HG03469 (cell line): ENCODE measurements at regions not wholly inside any gene's neighbourhood (a gene's known extent, or its start where the extent isn't known, plus 50 kb on each side); places are given as distances from the start of the nearest gene placed in this dataset.
"Not testable (repeated sequence)": the region's sequence is repeated elsewhere in the genome, so short reads cannot be mapped to it uniquely, and the experiment has no call there.

Experiments used
- ATAC-seq: cut with Tn5 transposase; IDR thresholded peaks from one replicate; pipeline ENCODE4 v1.9.1; 2021; ENCODE audit warnings: mild to moderate bottlenecking, moderate library complexity, moderate number of reproducible peaks; ENCODE audit not compliant: unreplicated experiment

- no peak for ATAC-seq
Observed at GRCh38 chr1:188652678-188653077, 1823.9 kb downstream of the PLA2G4A start.

GRCh38 chr1:188655966-188656365, 1821.7 kb downstream of the BRINP3 start:
- ATAC-seq: not testable (repeated sequence)

DNA sequence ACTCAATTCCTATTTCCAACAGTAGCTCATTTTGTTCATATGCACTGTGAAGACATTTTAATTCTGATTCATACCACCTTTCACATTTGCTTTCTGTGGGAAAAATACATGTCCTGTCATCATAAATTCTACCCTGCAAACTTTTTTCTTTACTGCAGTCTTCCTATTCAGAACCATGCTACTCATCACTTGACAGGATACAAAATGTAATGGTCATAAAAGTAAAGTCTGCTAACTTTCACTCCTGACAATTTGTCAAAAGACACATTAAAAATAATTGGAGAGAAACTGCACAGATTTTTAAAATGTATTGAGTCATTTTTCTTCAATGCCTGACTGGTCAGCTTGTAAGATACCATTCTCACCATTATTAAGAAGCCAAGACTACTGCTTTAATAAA, 1817.1 kb downstream of the BRINP3 start:
- ATAC-seq: no peak

DNA sequence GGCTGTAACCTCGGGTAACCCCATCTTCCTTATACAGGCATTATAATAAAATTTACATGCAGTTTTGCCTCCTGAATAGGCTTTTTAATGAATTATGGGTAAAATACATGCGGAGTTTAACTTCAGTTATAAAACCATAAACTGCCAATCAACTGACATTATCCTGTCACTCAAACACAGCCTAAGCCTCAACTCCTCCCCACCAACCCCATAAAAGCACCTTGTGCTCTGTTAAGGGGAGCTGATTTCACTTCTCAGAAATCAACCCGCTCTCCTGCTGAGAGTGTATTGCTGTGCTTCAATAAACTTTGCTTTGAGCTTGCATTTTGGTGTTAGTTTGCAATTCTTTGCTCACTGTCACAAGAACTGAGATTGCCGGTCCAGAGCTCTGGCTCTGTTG, 1812.2 kb downstream of the BRINP3 start:
- ATAC-seq: no peak

DNA sequence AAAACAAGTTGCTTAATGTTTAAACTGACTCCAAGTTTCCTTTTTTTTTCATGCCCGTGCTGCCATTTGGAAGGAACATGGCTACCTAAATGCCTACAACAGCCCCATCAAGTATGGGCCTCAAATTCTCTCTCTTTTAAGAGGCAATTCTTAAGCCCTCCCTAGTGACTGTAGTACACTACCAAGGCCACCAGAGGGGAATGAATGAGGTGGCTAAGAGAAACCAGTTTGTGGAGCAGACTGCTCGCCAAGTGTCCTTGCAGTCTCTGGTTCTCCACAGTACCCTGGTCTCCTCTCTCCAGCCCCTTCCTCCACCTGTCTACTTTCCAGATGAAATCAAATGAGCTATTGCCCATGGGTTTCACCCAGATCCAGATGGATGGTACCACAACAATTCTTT, 1809.6 kb downstream of the BRINP3 start:
- ATAC-seq: no peak

- no peak for ATAC-seq
Observed at GRCh38 chr1:188669728-188670382, 1807.8 kb downstream of the BRINP3 start.

DNA sequence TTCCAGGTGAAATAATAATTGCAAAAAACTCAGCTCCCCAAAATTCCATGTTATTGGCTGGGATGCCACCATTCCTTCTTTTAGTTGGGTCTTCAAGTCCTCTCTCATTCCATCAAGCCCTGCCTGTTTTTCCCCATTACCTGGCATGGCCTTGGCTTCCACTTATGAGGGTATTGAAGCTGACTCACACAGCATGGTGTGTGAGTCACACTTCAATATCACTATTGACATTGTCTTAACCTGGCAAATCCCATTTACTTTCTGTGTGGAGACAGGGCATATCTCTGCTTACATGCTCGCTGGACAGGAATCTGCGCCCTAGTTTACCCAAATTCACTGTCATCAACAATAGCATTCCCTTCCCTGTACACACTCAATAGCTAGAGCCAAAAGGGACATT, 1806.8 kb downstream of the BRINP3 start:
- no peak for ATAC-seq

- ATAC-seq: no peak
Observed at GRCh38 chr1:188672153-188672552, 1805.5 kb downstream of the BRINP3 start.

DNA sequence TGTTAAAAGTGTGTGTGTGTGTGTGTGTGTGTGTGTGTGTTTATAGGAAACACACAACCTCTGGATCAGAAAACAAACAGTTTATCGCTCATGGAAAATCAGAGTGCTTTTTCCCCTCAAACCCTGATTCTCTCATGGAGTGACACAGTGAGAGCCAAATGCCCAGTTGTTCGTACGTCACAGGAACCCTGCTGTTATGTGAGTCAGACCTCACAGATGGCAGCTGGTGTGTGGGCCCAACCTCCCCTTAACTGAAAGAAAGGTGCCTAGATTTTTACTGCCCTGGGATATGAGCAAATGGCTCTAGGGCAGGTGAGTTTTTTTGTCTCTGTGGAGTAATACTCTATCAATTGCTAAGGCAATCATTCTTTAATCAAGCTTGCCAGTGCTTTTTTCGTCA, 1788.1 kb downstream of the BRINP3 start:
- ATAC-seq: no peak

GRCh38 chr1:188700116-188700515, 1777.5 kb downstream of the BRINP3 start:
- ATAC-seq: no peak

GRCh38 chr1:188706742-188707141, 1770.9 kb downstream of the BRINP3 start:
- ATAC-seq: no peak

DNA sequence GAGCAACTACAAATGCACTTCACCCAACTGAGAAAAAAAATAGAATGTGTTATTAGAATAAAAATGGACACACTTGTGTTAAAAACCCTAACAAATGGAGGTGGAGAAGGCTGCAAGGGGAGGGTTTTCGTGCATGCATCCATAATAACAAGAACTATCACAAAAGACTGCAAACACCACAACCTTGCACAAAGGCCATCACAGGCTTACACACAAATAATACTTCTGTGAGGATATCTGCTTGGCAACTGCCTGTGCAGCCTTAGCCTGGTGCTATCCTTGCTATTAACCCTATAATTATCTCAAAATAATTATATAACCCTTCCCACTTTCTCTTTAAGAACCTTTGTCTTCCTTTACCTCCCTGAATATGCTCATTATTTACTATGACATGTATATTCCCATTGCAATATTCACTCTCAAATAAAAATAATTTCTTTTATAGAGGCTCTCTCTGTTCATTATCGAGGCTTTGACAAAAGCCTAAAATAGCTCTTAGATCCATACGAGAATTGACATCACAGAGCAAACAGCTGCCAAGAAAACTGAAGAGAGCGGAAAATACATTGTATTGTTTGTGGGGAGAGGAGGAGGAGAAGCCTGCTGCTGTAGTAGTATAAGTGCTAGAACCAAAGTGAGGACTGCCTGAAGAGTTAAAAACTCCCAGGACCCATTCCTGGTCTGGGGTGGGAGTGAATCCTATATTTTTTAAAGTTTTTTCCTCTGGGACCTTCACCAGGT, 1768.7 kb downstream of the BRINP3 start:
- ATAC-seq: no peak

- no peak for ATAC-seq
Observed at GRCh38 chr1:188715566-188715965, 1762.1 kb downstream of the BRINP3 start.

DNA sequence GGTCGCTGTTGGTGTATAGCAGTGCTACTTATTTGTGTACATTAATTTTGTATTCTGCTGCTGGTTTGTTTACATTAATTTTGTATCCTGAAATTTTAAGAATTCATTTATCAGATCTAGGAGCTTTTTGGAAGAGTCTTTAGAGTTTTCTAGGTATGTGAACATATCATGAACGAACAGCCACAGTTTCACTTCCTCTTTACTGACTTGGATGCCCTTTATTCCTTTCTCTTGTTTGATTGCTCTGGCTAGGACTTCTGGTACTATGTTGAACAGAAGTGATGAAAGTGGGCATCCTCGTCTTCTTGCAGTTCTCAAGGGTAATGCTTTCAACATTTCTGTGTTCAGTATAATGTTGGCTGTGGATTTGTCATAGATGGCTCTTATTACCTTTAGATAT, 1757.9 kb downstream of the BRINP3 start:
- no peak for ATAC-seq

- no peak for ATAC-seq
Observed at GRCh38 chr1:188723332-188724020, 1754.2 kb downstream of the BRINP3 start.

- no peak for ATAC-seq
Observed at GRCh38 chr1:188729039-188729438, 1748.6 kb downstream of the BRINP3 start.

DNA sequence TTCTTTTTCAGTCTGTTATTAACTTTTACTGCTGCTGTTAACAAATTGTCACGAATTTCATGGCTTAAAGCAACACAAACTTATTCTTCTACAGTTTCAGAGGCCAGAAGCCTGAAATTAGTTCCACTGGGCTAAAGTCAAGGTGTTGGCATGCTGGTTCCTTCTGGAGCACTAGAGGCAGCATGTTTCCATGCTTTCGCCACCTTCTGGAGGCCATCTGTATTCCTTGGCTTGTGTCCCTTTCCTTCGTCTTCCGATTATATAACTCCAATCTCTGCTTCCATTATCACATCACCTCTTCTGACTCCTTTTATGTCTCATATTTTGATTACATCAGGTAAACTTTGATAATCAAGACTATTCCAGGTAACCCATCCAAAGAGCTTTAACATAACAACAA, 1742.1 kb downstream of the BRINP3 start:
- no peak for ATAC-seq

DNA sequence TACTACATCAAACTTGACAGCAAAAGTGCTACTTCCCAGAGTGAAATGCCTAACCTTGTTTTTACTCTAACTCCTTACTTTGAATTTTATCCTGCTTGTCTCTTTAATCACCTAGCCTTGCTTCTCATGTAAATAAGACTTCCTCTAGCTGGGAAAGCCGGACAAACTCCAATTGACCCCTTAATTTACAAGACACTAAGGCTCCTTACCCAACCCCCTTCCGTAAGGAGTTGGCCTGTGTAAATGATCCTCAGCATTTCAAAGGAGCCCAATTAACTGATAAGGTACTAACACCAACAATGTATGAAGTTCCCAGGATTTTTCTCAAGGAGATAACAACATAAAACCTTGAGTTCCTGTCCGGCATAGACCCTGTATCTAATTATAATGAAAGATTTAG, 1728.4 kb downstream of the BRINP3 start:
- ATAC-seq: not testable (repeated sequence)

- not testable (repeated sequence) for ATAC-seq
Observed at GRCh38 chr1:188752027-188752426, 1725.6 kb downstream of the BRINP3 start.

DNA sequence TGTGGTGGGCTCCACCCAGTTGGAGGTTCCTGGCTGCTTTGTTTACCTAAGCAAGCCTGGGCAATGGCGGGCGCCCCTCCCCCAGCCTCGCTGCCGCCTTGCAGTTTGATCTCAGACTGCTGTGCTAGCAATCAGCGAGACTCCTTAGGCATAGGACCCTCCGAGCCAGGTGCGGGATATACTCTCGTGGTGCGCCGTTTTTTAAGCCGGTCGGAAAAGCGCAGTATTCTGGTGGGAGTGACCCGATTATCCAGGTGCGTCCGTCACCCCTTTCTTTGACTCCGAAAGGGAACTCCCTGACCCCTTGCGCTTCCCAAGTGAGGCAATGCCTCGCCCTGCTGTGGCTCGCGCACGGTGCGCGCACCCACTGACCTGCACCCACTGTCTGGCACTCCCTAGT, 1719.9 kb downstream of the BRINP3 start:
- ATAC-seq: not testable (repeated sequence)

DNA sequence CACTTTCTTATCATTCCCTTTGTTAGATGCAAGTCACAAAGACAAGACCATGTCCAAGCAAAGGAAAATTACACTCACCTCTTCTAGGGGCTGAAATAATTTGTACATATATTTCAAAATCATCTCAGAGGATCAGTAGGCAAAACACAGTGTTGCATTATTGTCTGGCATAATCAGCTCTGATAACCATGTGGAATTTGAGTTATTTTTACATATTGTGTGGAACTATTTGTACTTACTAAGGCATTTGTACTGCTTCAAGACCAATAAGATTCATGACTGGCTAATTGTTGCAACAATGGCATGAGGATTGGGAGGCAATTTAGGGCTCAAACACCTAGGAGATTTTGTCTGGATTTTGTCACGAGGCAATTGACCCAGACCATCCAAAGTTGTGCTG, 1716.4 kb downstream of the BRINP3 start:
- no peak for ATAC-seq

GRCh38 chr1:188762166-188762743, 1715.4 kb downstream of the BRINP3 start:
- no peak for ATAC-seq
